GM19025 (cell line): ENCODE measurements at regions not wholly inside any gene's neighbourhood (a gene's known extent, or its start where the extent isn't known, plus 50 kb on each side); places are given as distances from the start of the nearest gene placed in this dataset.
"Not testable (repeated sequence)": the region's sequence is repeated elsewhere in the genome, so short reads cannot be mapped to it uniquely, and the experiment has no call there.

Source experiments
- ATAC-seq: cut with Tn5 transposase; IDR thresholded peaks from one replicate; pipeline ENCODE4 v1.9.1; 2021; ENCODE audit warnings: mild to moderate bottlenecking, low read depth, moderate library complexity; ENCODE audit not compliant: unreplicated experiment

GRCh38 chr1:187616830-187617229 lies 788.1 kb downstream of the PLA2G4A start:
- ATAC-seq = not testable (repeated sequence)

DNA sequence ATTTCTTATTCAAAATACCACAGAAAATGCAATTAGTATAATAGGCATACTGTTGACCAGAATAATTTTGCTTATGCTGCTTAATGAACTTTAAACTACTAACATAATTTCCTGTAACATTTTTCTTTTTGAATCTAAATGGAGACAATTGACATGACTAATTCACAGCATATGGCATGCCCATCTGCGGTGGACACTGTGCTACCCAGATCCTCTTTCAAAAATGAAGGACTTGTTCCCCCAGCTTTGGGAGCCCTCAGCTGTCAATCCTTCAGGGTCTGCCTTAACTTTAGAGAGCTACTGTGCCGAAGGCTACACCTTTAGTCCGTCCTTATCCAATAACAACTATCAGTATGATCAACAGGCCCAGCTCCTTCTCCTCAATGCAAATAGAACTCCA lies 789.0 kb downstream of the PLA2G4A start:
- no peak for ATAC-seq

DNA sequence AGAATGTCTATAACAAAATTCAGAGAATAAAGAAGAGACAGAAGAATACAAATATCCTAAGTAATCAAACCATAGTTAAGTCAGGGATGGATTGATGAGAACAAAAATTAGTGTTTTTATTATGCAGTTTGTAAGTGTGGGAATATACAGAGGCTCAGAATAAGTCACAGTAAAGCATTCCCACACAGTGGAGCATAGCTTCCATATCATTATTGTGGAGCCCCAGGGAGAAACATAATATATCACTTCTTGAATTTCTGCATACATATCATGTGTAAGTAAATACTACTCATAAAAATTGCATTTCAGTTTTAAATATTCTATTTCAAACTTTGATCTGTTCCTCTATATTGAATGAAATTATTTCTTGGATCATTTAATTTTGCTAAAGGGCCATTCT lies 790.4 kb downstream of the PLA2G4A start:
- no peak for ATAC-seq

GRCh38 chr1:187621951-187622350 lies 793.2 kb downstream of the PLA2G4A start:
- no peak for ATAC-seq

DNA sequence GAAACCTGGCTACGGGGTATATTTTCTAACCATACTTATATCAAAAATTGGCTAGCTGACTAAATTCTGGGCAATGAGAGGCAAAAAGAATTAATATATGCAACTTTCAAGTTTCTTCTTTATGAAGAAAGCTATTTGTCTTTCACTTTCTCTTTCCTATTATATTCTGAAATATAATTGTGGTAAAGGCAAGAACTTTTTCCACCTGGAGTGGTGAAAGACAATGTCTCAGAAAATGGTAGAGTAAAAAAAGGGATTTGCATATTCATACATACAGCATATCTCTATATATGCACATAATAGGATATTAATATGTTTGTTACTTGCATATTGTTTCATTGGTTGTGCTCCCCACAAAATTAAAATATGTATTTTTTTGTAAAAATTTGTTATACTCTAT lies 793.8 kb downstream of the PLA2G4A start:
- ATAC-seq = no peak

DNA sequence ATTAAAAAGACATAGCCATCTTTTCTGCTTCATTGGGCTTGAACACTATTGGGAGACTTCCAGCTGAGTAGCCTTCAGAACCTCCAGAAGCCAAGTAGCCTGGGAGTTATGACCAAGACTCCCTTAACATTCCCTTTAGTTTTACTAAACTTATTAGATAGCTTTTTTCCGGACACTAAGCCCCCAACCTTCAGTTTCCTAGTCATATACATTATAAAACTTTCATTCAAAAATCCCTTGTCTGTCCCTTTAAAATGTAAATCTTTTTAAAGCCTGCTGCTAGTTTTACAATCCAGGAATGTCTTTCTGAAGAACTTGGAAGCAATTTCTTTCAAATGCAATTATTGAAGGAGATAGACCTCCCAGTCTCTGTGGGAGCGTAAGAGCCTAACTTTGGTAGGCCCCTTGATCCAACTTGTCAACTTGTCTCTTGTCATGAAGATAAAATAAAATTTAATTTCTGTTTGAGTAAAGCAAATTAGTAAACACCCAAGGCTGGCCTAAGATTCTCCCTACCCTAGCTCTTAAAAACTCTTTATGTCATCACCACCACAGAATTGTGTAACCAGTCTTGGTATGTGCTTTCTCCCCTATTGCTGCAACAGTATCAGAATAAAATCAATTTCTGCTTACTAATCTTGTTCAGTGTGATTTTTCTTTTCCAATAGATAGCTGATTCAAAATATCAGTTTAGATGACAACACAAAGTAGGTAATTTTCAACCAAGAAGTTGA lies 796.2 kb downstream of the PLA2G4A start:
- no peak for ATAC-seq

DNA sequence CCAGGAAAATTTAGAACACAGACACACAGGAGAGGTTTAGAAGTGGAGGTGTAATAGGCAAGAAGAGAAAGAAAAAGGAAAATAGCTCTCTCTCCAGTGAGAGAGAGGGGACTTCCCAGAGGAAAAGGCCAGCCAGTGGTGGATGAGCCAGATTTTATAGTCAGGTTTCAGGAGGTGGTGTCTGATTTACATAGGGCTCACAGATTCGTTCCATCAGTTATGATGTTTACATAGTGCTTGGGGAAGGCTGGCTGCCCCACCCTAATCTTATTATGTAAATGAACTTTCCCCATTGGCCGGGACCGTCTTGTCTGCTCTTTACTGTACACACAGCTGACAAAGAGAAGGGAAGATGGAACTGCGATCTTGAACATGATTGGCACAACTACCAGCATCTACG lies 797.3 kb downstream of the PLA2G4A start:
- no peak for ATAC-seq

- ATAC-seq = no peak
These were observed 798.8 kb downstream of the PLA2G4A start for GRCh38 chr1:187627516-187627915.

DNA sequence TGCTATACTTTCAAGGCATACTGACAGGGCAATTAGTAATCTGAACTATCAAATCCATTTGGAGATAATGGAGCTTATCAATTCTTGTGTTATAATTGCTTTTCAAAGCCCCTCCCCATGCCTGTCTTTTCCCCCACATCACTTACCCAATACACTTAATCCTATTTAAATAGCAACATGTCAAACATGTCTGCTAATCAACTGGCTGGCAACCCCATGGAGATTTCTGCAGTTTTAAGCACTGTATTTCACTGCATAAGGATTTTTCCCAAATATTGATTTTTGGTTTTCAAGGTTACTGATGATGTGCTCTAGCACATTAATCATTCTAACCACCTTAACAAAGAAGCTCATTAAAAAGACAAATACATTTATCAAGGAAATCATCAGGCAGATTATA lies 800.3 kb downstream of the PLA2G4A start:
- no peak for ATAC-seq

- no peak for ATAC-seq
These were observed 802.1 kb downstream of the PLA2G4A start for GRCh38 chr1:187630653-187631380.

- ATAC-seq = no peak
These were observed 802.6 kb downstream of the PLA2G4A start for GRCh38 chr1:187631381-187631675.

DNA sequence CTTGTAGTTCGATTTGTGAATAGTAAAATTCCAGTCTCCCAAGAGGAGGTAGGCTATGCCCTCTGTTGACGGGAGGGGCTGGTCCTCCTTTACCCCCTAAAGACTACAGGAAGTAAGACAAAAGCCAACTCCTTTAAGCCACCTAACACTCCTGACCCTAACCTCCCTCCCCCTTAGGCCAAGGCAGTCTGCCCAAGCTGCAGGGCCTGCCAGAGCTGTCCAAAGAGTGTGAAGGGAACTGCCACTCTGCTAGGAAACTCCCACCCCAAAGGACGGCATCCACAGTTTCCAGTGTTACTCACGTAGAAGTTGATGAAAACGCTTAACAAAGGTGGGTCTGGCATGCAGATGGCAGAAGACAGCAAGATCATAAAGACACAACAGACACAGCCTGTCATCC lies 803.2 kb downstream of the PLA2G4A start:
- no peak for ATAC-seq

DNA sequence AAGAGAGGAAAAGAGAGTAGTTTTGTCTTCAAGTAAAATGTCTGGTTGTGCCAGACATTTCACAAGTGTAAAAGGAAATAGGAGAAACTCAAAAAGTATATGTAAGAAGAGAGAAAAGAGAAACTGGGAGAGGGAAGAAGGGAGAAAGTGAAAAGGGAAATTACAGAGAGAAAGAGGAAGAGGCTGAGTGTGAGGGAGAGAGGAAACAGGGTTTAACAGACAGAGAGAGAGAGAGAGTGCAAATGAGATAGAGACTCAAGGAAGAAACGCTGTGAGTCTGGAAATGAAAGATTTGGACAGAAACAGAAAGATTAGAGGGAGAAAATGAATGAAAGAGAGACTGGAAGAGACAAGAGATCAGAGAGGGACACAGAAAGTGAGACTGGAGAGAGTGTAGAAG lies 806.2 kb downstream of the PLA2G4A start:
- ATAC-seq = no peak

- ATAC-seq = no peak
These were observed 810.1 kb downstream of the PLA2G4A start for GRCh38 chr1:187638733-187639434.

GRCh38 chr1:187641015-187641414 lies 812.3 kb downstream of the PLA2G4A start:
- no peak for ATAC-seq

DNA sequence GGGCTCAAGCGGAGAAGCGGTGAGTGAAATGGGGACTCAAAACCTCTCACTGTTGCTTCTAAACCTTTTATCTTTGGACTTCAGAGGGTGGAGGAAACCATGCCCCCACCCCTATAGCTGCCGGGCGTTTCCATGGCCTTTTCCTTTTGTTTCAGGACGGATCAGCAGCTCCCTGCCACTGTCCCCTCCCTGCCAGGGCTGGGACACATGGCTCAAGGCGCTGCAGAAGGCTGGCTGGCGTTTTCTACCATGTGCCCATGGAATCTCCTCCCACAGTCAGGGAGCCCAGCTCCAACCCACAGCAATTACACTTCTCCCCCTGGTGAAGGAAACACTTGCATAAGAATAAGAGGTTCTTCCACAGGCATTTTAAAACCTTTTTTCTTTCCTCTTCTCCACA lies 812.7 kb downstream of the PLA2G4A start:
- ATAC-seq = no peak

DNA sequence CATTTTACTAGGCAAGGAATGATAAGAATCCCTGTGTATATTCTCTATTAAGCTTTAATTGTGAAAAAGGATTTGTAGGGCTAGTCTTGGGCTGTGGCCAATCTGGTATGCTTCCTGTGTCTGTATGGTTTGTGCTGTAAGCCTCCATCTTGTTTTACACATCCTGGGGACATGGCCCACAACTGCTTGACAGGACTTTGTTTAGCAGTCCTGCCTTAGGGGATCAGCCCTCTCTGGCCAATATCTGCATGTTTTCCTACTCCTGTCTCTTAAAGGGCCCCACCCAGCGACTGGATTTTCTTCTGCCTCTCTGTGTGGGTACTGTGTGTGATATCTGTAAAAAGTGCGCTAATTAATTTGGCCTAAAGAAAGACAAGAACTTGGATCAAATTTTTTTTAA lies 813.2 kb downstream of the PLA2G4A start:
- no peak for ATAC-seq

DNA sequence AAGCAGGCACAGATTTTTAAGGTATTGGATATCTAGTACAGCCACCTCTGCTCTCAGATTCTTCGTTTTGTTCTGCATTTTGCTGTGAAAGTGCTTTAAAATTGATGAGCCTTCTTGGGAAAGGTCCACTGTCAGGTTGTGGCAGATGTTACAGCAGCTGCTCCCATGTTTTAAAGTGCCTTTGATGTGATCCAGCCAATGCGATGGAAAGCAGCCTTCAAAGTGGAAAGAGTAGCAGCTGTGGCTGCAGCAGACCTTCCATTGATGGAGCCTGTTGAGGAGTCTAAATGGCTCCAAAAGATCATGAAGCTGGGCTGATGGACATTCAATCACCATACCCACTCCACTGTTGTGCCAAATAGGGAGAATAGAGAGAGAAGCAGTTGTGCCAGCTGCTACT lies 816.9 kb downstream of the PLA2G4A start:
- ATAC-seq = no peak

- no peak for ATAC-seq
These were observed 817.9 kb downstream of the PLA2G4A start for GRCh38 chr1:187646536-187647107.

DNA sequence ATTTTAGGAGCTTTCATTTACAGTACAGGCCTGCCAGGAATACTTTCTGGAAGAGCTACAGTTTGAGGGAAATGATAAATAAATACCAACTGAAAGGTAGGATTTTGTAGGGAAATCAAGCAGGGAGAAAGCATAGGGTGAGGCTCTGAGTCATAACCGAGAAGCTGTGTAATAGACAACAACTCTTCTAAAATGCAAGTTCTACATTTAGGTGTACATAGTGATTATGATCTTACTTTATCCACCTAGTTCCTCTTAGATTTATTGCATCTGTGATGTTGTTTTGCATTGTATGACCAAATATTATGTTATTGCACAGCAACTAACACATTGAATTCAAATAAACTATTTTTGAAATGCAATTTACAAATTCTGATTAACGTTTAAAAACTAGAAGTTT lies 819.3 kb downstream of the PLA2G4A start:
- no peak for ATAC-seq

DNA sequence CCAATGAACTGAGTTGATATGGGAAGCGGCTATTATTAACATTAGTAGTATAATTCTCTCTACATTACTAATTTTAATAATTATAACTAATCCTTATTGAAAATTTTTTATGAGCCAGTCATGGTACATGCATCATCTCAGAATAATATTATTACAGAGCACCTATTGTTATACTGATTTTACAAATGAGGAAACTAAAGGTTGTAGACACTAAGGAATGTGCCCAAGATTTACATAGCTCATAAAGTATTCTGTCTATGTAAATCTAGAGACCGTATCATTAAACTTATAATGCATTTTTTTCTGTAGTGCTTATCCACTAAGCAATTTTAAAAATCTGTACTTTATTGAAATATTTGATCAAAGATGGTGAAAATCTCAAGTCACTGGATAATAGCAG lies 825.9 kb downstream of the PLA2G4A start:
- no peak for ATAC-seq
